UCSD-AML1 (cell line): ENCODE measurements at regions not wholly inside any gene's neighbourhood (a gene's known extent, or its start where the extent isn't known, plus 50 kb on each side); places are given as distances from the start of the nearest gene placed in this dataset.

Source experiments
- DNase-seq: peaks from one replicate; lab custom pipeline; 2025; ENCODE audit not compliant: unreplicated experiment; lab: John Stamatoyannopoulos, UW

DNA sequence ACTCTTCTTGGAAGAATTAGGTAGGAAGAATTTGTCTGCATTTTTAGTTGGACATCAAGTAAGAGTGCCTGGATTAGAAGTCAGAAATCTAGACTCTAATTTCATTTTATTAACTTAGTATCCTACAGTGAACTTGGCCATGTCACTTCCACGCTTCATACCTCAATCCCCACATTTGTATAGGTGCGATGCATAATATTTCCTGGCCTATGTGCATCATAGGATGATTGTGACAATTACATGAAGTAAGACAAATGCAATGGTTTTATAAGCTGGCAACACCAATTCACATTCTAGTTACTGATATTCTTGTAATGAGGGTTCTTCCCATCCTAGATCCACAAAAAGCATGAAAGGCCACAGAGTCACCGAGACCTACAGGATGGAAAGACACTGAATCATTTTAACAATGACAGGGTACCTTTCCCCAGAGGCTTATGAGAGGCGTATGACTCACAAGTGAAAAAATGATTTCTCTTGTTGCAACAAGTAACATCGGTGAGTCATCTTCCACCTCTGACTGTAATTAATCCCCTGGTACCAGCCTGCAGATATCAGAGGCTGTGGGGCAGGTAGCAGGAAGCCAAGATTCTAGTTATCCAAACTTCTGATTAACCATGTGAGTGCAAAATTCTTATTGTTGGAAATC, 56.0 kb upstream of the OR5AK2 start:
- no peak for DNase-seq

- no peak for DNase-seq
Measured at GRCh38 chr11:56923116-56923515, 65.6 kb upstream of the OR5AK2 start.

GRCh38 chr11:56922421-56922820, 66.3 kb upstream of the OR5AK2 start:
- DNase-seq, result no peak

DNA sequence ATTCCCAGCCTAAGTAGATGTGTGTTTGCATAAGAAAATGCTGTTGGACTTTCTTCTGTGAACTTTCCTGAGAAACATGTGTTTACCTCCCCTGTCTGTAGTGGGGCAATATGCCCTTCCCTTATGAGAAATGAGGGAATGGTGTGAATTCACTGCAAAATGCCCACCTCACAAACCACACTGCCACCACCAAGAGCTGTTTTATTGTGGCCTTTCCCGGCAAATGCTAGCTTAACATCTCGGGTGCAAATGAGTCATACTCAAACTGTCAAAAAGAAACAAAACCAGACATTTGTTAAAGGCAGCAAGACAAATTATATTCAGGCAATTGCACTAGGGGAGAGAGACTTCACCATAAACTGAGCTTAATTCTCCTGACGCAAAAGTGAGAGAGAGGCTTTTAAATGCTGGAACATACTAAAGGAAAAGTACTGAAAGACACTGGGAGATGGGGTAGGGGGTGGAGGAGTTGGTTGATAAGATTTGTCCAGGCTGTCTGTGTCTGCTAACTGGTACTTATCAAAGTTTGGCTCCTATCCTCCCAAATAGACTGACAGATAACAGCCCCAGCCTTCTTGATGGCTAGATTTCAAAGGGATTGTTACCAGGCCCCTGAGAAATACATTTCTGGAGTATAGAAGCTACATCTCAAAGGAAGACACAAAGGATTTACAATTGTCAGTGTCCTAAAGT, 70.9 kb upstream of the OR5AK2 start:
- no peak for DNase-seq

- no peak for DNase-seq
Measured at GRCh38 chr11:56916587-56916986, 72.1 kb upstream of the OR5AK2 start.

- no peak for DNase-seq
Measured at GRCh38 chr11:56916162-56916561, 72.6 kb upstream of the OR5AK2 start.

- no peak for DNase-seq
Measured at GRCh38 chr11:56911312-56911711, 77.4 kb upstream of the OR5AK2 start.

GRCh38 chr11:56910785-56911184, 77.9 kb upstream of the OR5AK2 start:
- no peak for DNase-seq

DNA sequence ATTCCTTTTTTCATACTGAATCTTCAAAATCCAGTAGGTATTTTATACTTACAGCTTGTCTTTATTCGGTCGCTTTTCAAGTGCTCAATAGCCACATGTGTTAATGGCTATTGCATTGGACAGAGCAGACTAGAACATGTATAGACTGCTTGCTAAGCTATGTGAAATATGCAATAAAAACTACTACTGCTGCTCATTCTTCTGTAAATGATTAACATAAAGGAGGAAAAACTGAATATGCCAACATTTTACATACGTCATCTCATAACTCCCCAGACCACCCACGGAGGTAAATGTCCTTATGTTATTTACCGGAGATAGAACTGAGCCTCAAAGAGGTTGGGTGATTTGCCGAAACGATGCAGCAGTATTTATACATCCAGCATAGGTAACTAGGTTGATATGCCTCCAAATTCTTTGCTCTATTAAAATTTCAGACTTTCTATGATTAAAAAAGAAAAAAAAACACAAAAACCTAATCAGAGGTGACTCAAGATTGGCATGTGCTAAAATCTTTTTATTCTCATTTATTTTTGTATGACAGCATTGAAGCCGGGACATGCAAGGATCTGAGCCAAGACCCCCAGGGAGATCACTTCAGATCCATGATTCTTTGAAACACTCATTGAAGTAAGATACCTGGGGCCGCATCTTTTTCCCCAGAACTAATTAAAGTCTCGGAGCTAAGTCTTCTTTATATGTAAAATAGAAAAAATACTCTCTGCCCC, 78.5 kb upstream of the OR5AK2 start:
- DNase-seq, result no peak

DNA sequence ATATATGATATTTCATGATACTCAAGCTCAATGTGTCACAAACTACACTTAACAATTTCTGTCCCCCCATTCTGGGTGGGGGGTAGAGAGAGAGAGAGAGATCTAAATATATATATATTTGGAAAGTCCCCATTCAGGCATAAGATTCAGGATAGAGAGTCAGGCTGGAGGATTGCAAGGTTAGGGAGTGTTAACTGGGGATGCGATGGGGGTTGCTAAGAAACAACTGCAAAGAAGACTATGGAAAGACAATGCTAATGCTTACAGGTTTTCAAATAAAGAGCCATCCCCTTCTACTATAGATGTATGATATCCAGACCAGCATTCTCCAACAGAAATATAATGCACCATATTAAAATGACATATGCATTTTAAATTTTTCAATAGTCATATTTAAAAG, 79.2 kb upstream of the OR5AK2 start:
- DNase-seq, result no peak

- DNase-seq, result no peak
Measured at GRCh38 chr11:56909080-56909479, 79.6 kb upstream of the OR5AK2 start.

DNA sequence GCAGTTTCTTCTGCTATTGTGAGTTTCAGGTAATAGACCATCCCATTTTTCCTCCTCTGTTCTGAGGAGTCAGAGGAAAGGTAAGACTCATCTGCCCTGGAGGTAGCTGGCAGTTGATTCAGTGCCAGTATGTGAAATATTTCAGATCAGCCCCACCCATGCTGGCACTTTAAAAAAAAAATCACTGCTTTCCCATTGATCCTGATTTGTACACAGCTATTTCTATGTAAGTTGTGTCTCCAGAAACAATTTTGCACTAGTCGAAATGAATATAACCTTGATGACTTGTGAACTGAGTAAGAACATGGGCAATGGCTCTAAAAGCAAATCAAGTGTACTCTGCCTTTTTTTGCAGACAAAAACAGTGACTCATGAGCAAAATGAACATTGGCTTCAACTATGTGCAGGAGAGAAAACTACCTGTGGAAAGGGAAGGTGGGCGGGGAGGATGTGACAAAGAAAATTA, 82.0 kb upstream of the OR5AK2 start:
- DNase-seq, result no peak

DNA sequence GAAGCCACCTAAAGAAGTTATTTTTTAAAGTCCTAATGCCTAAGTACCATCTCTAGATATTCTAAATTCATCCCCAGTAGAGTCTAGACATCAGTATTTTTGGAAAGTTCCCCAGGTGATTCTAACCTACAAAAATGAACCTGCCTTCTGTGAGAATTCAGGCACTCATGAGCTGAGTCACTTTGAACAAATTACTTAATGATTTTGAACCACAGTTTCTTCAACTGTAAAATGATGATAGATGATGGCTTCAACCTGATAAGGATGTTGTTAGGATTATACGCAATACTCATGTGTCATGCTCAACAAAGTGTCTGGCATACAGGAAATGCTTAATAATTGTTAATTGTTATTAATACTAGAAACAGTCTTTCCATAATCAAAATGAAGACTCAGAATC, 82.8 kb upstream of the OR5AK2 start:
- DNase-seq, result no peak

- DNase-seq, result no peak
Measured at GRCh38 chr11:56905442-56905841, 83.3 kb upstream of the OR5AK2 start.

DNA sequence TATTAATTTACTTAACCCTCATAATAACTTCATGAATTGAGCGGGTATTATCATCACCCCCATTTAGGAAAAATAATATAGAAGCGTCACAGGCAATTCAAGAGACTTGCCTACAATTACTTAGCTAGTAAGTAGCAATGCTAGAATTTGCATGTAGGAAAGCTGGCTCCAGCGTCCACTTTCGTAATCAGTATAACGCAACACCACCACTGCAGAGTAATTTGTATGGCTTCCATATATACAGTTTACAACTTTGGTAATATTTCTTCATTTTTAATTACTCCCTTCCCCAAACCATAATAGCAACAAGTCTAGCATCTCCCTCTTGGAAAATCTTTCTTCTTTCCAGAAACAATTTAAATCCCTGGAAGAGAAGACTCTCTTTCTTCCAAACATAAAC, 89.9 kb upstream of the OR5AK2 start:
- no peak for DNase-seq

DNA sequence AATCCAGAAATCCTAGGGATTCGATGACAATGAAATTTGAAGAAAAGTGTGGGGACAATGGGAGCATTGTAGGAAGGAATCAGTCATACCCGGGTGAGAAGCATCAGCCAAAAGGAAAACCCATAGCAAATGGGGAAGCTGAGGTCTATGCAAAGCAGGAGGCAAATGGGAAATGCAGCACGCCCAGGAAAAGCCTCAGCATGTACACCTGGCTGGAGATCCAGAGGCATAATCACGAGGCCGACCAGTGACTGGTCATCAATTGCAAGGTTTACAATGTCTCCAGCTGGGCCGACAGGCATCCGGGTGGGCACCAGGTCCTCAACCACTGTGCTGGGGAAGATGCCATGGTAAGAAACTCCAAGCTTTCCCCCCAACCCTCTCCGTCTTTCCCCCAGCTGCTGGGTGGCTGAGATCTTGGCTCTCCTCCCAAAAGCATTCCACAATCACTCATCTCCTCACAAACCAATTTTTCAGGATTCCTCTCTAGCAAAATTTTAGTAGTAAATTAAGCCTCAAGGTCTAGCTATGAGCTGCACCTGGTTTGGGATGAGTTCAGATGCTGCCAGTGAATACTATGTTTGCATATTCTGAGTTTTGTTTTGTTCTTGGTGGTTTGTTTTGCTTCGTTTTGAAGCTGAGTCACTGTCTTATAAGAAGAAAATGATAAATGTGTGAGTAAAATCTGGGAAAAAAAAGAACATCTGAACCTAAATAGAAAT, 98.0 kb upstream of the OR5AK2 start:
- DNase-seq, result no peak

- DNase-seq, result no peak
Measured at GRCh38 chr11:56889986-56890385, 98.7 kb upstream of the OR5AK2 start.

DNA sequence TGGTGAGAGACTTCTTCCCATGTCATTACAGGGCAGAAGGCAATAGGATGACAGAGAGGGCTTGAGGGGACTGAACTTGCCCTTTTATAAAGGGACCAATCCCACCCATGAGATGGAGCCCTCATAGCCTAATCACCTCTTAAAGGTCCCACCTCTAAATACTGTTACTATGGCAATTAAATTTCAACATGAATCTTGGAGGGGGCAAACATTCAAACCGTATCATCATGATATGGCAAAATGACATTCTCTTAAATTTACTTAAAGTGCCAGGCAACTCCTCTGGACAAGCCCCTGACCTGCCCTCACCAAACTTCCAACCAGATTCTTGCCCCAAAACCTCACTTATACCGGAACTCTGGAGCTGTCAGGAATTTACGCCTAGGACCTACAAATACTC, 100.8 kb upstream of the OR5AK2 start:
- no peak for DNase-seq

- no peak for DNase-seq
Measured at GRCh38 chr11:56886455-56886854, 102.3 kb upstream of the OR5AK2 start.

GRCh38 chr11:56885854-56886253, 102.9 kb upstream of the OR5AK2 start:
- no peak for DNase-seq

- DNase-seq, result no peak
Measured at GRCh38 chr11:56885177-56885576, 103.5 kb upstream of the OR5AK2 start.
